Mucosa of gallbladder (tissue), 1 donor: ENCODE measurements at regions not wholly inside any gene's neighbourhood (a gene's known extent, or its start where the extent isn't known, plus 50 kb on each side); places are given as distances from the start of the nearest gene placed in this dataset.

Experiments
- DNase-seq: peaks from one replicate; pipeline ENCODE4 v3.0.0-alpha.2; 2020; ENCODE audit warnings: low spot score
- donor health status: DM: no; HTN: no; CAD: no.

GRCh38 chr15:46110755-46111154, 475.9 kb downstream of the SQOR start:
- no peak for DNase-seq

- no peak for DNase-seq
Observed at GRCh38 chr15:46111730-46112129, 476.9 kb downstream of the SQOR start.

- DNase-seq: no peak
Observed at GRCh38 chr15:46117071-46117470, 482.2 kb downstream of the SQOR start.

- no peak for DNase-seq
Observed at GRCh38 chr15:46120713-46121112, 485.9 kb downstream of the SQOR start.

GRCh38 chr15:46121441-46121840, 486.6 kb downstream of the SQOR start:
- DNase-seq: no peak

GRCh38 chr15:46126581-46126980, 491.8 kb downstream of the SQOR start:
- no peak for DNase-seq

GRCh38 chr15:46127361-46127874, 492.6 kb downstream of the SQOR start:
- DNase-seq: no peak

GRCh38 chr15:46129145-46129544, 494.3 kb downstream of the SQOR start:
- DNase-seq: no peak

- DNase-seq: no peak
Observed at GRCh38 chr15:46131876-46132275, 497.0 kb downstream of the SQOR start.

GRCh38 chr15:46137443-46137842, 502.6 kb downstream of the SQOR start:
- no peak for DNase-seq

GRCh38 chr15:46146002-46146401, 511.2 kb downstream of the SQOR start:
- DNase-seq: no peak

- no peak for DNase-seq
Observed at GRCh38 chr15:46146915-46147314, 512.1 kb downstream of the SQOR start.

- DNase-seq: no peak
Observed at GRCh38 chr15:46151786-46152185, 517.0 kb downstream of the SQOR start.

GRCh38 chr15:46166750-46167149, 531.9 kb downstream of the SQOR start:
- DNase-seq: no peak

- no peak for DNase-seq
Observed at GRCh38 chr15:46170326-46170725, 535.5 kb downstream of the SQOR start.

GRCh38 chr15:46174122-46174521, 539.3 kb downstream of the SQOR start:
- DNase-seq: no peak

GRCh38 chr15:46177219-46177618, 542.4 kb downstream of the SQOR start:
- no peak for DNase-seq

GRCh38 chr15:46178138-46178537, 543.3 kb downstream of the SQOR start:
- DNase-seq: no peak

- DNase-seq: no peak
Observed at GRCh38 chr15:46207341-46207740, 572.5 kb downstream of the SQOR start.

GRCh38 chr15:46213551-46213950, 578.7 kb downstream of the SQOR start:
- DNase-seq: no peak

GRCh38 chr15:46222826-46223225, 588.0 kb downstream of the SQOR start:
- DNase-seq: no peak

GRCh38 chr15:46229263-46229662, 594.4 kb downstream of the SQOR start:
- DNase-seq: no peak

- DNase-seq: no peak
Observed at GRCh38 chr15:46231786-46232185, 597.0 kb downstream of the SQOR start.

GRCh38 chr15:46232471-46232870, 597.6 kb downstream of the SQOR start:
- DNase-seq: no peak

GRCh38 chr15:46242935-46243334, 608.1 kb downstream of the SQOR start:
- DNase-seq: no peak
